Activated CD4-positive, alpha-beta T cell treated with anti-CD3 and anti-CD28 coated beads, Interleukin-10, Interleukin-2, amounts not matched to agents 100 ng/mL and 50 ng/mL, durations not matched to agents 16 hours and 8 hours (primary cell): ENCODE measurements at regions not wholly inside any gene's neighbourhood (a gene's known extent, or its start where the extent isn't known, plus 50 kb on each side); places are given as distances from the start of the nearest gene placed in this dataset.

Experiments
- DNase-seq: peaks from one replicate; pipeline ENCODE4 v3.0.0-alpha.2; 2020

GRCh38 chr21:24188506-24188905 lies 1418.8 kb downstream of the MRPL39 start:
- no peak for DNase-seq

- no peak for DNase-seq
These were observed 1424.2 kb downstream of the MRPL39 start for GRCh38 chr21:24183077-24183476.

GRCh38 chr21:24179110-24179509 lies 1428.2 kb downstream of the MRPL39 start:
- no peak for DNase-seq

GRCh38 chr21:24175106-24175505 lies 1432.2 kb downstream of the MRPL39 start:
- no peak for DNase-seq

GRCh38 chr21:24171736-24172135 lies 1435.5 kb downstream of the MRPL39 start:
- DNase-seq, result no peak

GRCh38 chr21:24163539-24163938 lies 1443.7 kb downstream of the MRPL39 start:
- DNase-seq, result no peak

- no peak for DNase-seq
These were observed 1446.8 kb downstream of the MRPL39 start for GRCh38 chr21:24160528-24160927.

GRCh38 chr21:24153137-24153536 lies 1454.1 kb downstream of the MRPL39 start:
- no peak for DNase-seq

- no peak for DNase-seq
These were observed 1456.5 kb downstream of the MRPL39 start for GRCh38 chr21:24150753-24151152.

- no peak for DNase-seq
These were observed 1458.8 kb downstream of the MRPL39 start for GRCh38 chr21:24148461-24148860.

GRCh38 chr21:24147674-24148073 lies 1459.6 kb downstream of the MRPL39 start:
- no peak for DNase-seq

GRCh38 chr21:24131056-24131455 lies 1476.2 kb downstream of the MRPL39 start:
- no peak for DNase-seq

- DNase-seq, result no peak
These were observed 1479.6 kb downstream of the MRPL39 start for GRCh38 chr21:24127651-24128050.

GRCh38 chr21:24123785-24124184 lies 1483.5 kb downstream of the MRPL39 start:
- no peak for DNase-seq

GRCh38 chr21:24118738-24119459 lies 1488.4 kb downstream of the MRPL39 start:
- no peak for DNase-seq

- DNase-seq, result no peak
These were observed 1492.1 kb downstream of the MRPL39 start for GRCh38 chr21:24115141-24115540.

GRCh38 chr21:24112020-24112419 lies 1495.3 kb downstream of the MRPL39 start:
- no peak for DNase-seq

GRCh38 chr21:24110846-24111245 lies 1496.4 kb downstream of the MRPL39 start:
- DNase-seq, result no peak

- no peak for DNase-seq
These were observed 1510.1 kb downstream of the MRPL39 start for GRCh38 chr21:24097181-24097580.

- no peak for DNase-seq
These were observed 1510.6 kb downstream of the MRPL39 start for GRCh38 chr21:24096651-24097050.

- DNase-seq, result no peak
These were observed 1514.2 kb downstream of the MRPL39 start for GRCh38 chr21:24093032-24093431.

GRCh38 chr21:24076179-24076578 lies 1531.1 kb downstream of the MRPL39 start:
- no peak for DNase-seq

GRCh38 chr21:24055696-24056095 lies 1551.6 kb downstream of the MRPL39 start:
- no peak for DNase-seq

GRCh38 chr21:24050231-24050630 lies 1557.0 kb downstream of the MRPL39 start:
- no peak for DNase-seq

- DNase-seq, result no peak
These were observed 1560.3 kb downstream of the MRPL39 start for GRCh38 chr21:24046829-24047443.
